ENCODE measurements at regions not wholly inside any gene's neighbourhood (a gene's known extent, or its start where the extent isn't known, plus 50 kb on each side); places are given as distances from the start of the nearest gene placed in this dataset.

- ChIA-PET POLR2A (no interaction called here), CTCF (no interaction called here)
- no peak for TF ChIP-seq ZNF211 (tag by site-specific recombination; IDR thresholded peaks at IDR 0.05; ENCODE audit: low read depth)
- no peak for TF ChIP-seq ZNF175 (tag by site-specific recombination; IDR thresholded peaks at IDR 0.05)
- no peak for TF ChIP-seq KLF1 (tag by site-specific recombination; IDR thresholded peaks at IDR 0.05)
- no peak for TF ChIP-seq ZBTB11 (tag by site-specific recombination; conservative IDR thresholded peaks at IDR 0.05; ENCODE audit: low read depth)
- TF ChIP-seq ZNF426 (tag by site-specific recombination; IDR thresholded peaks at IDR 0.05): no peak
- TF ChIP-seq ZNF184 (tag by site-specific recombination; IDR thresholded peaks at IDR 0.05): no peak
- no peak for TF ChIP-seq KLF16 (tag by site-specific recombination; IDR thresholded peaks at IDR 0.05)
- TF ChIP-seq ZNF280D (tag by site-specific recombination; IDR thresholded peaks at IDR 0.05): no peak
- TF ChIP-seq, protein P1, sequence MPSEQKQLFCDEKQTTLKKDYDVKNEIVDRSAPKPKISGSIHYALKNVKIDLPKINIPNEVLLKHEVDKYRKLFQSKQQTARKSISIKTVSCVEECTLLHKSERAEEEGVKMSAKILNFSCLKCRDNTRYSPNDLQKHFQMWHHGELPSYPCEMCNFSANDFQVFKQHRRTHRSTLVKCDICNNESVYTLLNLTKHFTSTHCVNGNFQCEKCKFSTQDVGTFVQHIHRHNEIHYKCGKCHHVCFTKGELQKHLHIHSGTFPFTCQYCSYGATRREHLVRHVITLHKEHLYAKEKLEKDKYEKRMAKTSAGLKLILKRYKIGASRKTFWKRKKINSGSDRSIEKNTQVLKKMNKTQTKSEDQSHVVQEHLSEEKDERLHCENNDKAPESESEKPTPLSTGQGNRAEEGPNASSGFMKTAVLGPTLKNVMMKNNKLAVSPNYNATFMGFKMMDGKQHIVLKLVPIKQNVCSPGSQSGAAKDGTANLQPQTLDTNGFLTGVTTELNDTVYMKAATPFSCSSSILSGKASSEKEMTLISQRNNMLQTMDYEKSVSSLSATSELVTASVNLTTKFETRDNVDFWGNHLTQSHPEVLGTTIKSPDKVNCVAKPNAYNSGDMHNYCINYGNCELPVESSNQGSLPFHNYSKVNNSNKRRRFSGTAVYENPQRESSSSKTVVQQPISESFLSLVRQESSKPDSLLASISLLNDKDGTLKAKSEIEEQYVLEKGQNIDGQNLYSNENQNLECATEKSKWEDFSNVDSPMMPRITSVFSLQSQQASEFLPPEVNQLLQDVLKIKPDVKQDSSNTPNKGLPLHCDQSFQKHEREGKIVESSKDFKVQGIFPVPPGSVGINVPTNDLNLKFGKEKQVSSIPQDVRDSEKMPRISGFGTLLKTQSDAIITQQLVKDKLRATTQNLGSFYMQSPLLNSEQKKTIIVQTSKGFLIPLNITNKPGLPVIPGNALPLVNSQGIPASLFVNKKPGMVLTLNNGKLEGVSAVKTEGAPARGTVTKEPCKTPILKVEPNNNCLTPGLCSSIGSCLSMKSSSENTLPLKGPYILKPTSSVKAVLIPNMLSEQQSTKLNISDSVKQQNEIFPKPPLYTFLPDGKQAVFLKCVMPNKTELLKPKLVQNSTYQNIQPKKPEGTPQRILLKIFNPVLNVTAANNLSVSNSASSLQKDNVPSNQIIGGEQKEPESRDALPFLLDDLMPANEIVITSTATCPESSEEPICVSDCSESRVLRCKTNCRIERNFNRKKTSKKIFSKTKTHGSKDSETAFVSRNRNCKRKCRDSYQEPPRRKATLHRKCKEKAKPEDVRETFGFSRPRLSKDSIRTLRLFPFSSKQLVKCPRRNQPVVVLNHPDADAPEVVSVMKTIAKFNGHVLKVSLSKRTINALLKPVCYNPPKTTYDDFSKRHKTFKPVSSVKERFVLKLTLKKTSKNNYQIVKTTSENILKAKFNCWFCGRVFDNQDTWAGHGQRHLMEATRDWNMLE (tag by site-specific recombination; conservative IDR thresholded peaks at IDR 0.05; ENCODE audit: low read depth): no peak
- TF ChIP-seq ZNF544 (tag by site-specific recombination; IDR thresholded peaks at IDR 0.05): no peak
- no peak for TF ChIP-seq ZNF580 (tag by site-specific recombination; IDR thresholded peaks at IDR 0.05)
- no peak for TF ChIP-seq HOXD13 (CRISPR knock-in tag; IDR thresholded peaks at IDR 0.05; ENCODE audit: borderline replicate concordance)
- no peak for TF ChIP-seq ZNF155 (tag by site-specific recombination; IDR thresholded peaks at IDR 0.05)
- TF ChIP-seq ZNF513 (tag by site-specific recombination; IDR thresholded peaks at IDR 0.05): no peak
- Histone ChIP-seq H3K27ac (ENCODE audit: extremely low read depth, low read depth, low read length) (no peak overlapping the region), H3K4me3 (ENCODE audit: low read depth, low read length) (no peak overlapping the region), H3K9me3 (ENCODE audit: control insufficient read depth, insufficient read depth, low read depth, low read length) (no peaks in the 10 kb centered on the region), H3K36me3 (ENCODE audit: control insufficient read depth in 2 of 2, insufficient read depth in 1 of 2, low read length in 2 of 2) (no peaks in the 10 kb centered on the region), H3K4me1 (ENCODE audit: control insufficient read depth, insufficient read depth, low read length) (no peaks in the 10 kb centered on the region)
Measured at GRCh38 chr4:12827966-12828365, 656.2 kb downstream of the RAB28 start.
